NK-92 (cell line): ENCODE measurements at regions not wholly inside any gene's neighbourhood (a gene's known extent, or its start where the extent isn't known, plus 50 kb on each side); places are given as distances from the start of the nearest gene placed in this dataset.

Experiments
- DNase-seq: peaks from one replicate; lab custom pipeline; 2025; ENCODE audit not compliant: unreplicated experiment; lab: John Stamatoyannopoulos, UW

- DNase-seq, result no peak
Observed at GRCh38 chr6:165960695-165961094, 207.0 kb downstream of the TBXT start.

GRCh38 chr6:165959627-165960026 is 208.0 kb downstream of the TBXT start:
- no peak for DNase-seq

GRCh38 chr6:165956874-165957273 is 210.8 kb downstream of the TBXT start:
- no peak for DNase-seq

GRCh38 chr6:165952514-165952913 is 215.1 kb downstream of the TBXT start:
- DNase-seq, result no peak

- DNase-seq, result no peak
Observed at GRCh38 chr6:165950316-165950715, 217.3 kb downstream of the TBXT start.

- no peak for DNase-seq
Observed at GRCh38 chr6:165949324-165949723, 218.3 kb downstream of the TBXT start.

GRCh38 chr6:165944002-165944466 is 223.6 kb downstream of the TBXT start:
- DNase-seq, result no peak

GRCh38 chr6:165941786-165942185 is 225.9 kb downstream of the TBXT start:
- DNase-seq, result no peak

- no peak for DNase-seq
Observed at GRCh38 chr6:165941249-165941775, 226.3 kb downstream of the TBXT start.

GRCh38 chr6:165940366-165940765 is 227.3 kb downstream of the TBXT start:
- no peak for DNase-seq

GRCh38 chr6:165939601-165940290 is 227.9 kb downstream of the TBXT start:
- DNase-seq, result no peak

GRCh38 chr6:165939047-165939446 is 228.6 kb downstream of the TBXT start:
- no peak for DNase-seq

- DNase-seq, result no peak
Observed at GRCh38 chr6:165937564-165938358, 229.9 kb downstream of the TBXT start.

- DNase-seq, result no peak
Observed at GRCh38 chr6:165936660-165937059, 231.0 kb downstream of the TBXT start.

GRCh38 chr6:165936096-165936495 is 231.6 kb downstream of the TBXT start:
- no peak for DNase-seq

GRCh38 chr6:165931675-165932074 is 236.0 kb downstream of the TBXT start:
- no peak for DNase-seq

- no peak for DNase-seq
Observed at GRCh38 chr6:165930668-165931214, 236.9 kb downstream of the TBXT start.

GRCh38 chr6:165929607-165930006 is 238.0 kb downstream of the TBXT start:
- DNase-seq, result no peak

GRCh38 chr6:165926378-165926777 is 241.3 kb downstream of the TBXT start:
- DNase-seq, result no peak

GRCh38 chr6:165925474-165926156 is 242.0 kb downstream of the TBXT start:
- no peak for DNase-seq

- no peak for DNase-seq
Observed at GRCh38 chr6:165922309-165922794, 245.3 kb downstream of the TBXT start.
